Mesodermal cell (in vitro differentiated cells): ENCODE measurements at regions not wholly inside any gene's neighbourhood (a gene's known extent, or its start where the extent isn't known, plus 50 kb on each side); places are given as distances from the start of the nearest gene placed in this dataset.

ENCODE experiments used
- H3K27ac ChIP-seq: 2 replicates; pipeline ENCODE4 v1.7.0; 2013; ENCODE audit warnings: mild to moderate bottlenecking, low read depth, low read length, moderate library complexity; ENCODE audit not compliant: severe bottlenecking
- H3K36me3 ChIP-seq: 2 replicates; pipeline ENCODE4 v1.7.1; 2013; ENCODE audit warnings: mild to moderate bottlenecking, low read length, moderate library complexity; ENCODE audit not compliant: control insufficient read depth, insufficient read depth
- H3K4me1 ChIP-seq: one replicate; pipeline ENCODE4 v1.7.1; 2013; ENCODE audit warnings: mild to moderate bottlenecking, low read length; ENCODE audit not compliant: insufficient read depth, control insufficient read depth, poor library complexity, severe bottlenecking
- H3K4me3 ChIP-seq: 2 replicates; pipeline ENCODE4 v1.7.0; 2013; ENCODE audit warnings: low read length, control low read depth, mild to moderate bottlenecking; ENCODE audit not compliant: insufficient read depth, poor library complexity, severe bottlenecking; ENCODE audit errors: extremely low read depth
- H3K9me3 ChIP-seq: 2 replicates; pipeline ENCODE4 v1.7.1; 2013; ENCODE audit warnings: mild to moderate bottlenecking, low read length, moderate library complexity; ENCODE audit not compliant: control insufficient read depth
- WGBS, 2 experiments: methylation state at CpG; one replicate each; pipeline ENCODE4 v1.1.5; 2013; ENCODE audit warnings: missing lambda C conversion rate in 2 of 2; ENCODE audit not compliant: insufficient coverage in 2 of 2; 5-methylcytosine and 5-hydroxymethylcytosine counted together

GRCh38 chr7:47104206-47104549 lies 477.7 kb downstream of the TNS3 start:
- no peak overlapping the region for H3K4me3 ChIP-seq

GRCh38 chr7:47103498-47104205 lies 478.3 kb downstream of the TNS3 start:
- Histone ChIP-seq H3K4me3 (no peak overlapping the region), H3K9me3 (no peaks in the 10 kb centered on the region), H3K27ac (no peak overlapping the region), H3K4me1 (no peaks in the 10 kb centered on the region), H3K36me3 (no peaks in the 10 kb centered on the region)
- 96 to 98% methylated on average over 9 to 13 of the region's 17 CpGs for whole genome bisulfite sequencing, 2 experiments

More at GRCh38 chr7:47104206-47104549, 477.7 kb downstream of the TNS3 start:
- WGBS, 2 experiments = 52 to 75% methylated on average over 2 of the region's 4 CpGs
- H3K27ac ChIP-seq = no peak overlapping the region
- H3K36me3 ChIP-seq = no peaks in the 10 kb centered on the region
- H3K4me1 ChIP-seq = no peaks in the 10 kb centered on the region
- no peaks in the 10 kb centered on the region for H3K9me3 ChIP-seq

GRCh38 chr7:47102331-47102841 lies 479.5 kb downstream of the TNS3 start:
- Histone ChIP-seq H3K4me3 (no peak overlapping the region), H3K36me3 (no peaks in the 10 kb centered on the region), H3K9me3 (no peaks in the 10 kb centered on the region), H3K27ac (no peak overlapping the region), H3K4me1 (no peaks in the 10 kb centered on the region)
- WGBS, 2 experiments = 70 to 100% methylated on average over 1 of the region's 3 CpGs

- no peaks in the 10 kb centered on the region for H3K9me3 ChIP-seq
- H3K36me3 ChIP-seq = no peaks in the 10 kb centered on the region
- no peak overlapping the region for H3K4me3 ChIP-seq
- H3K4me1 ChIP-seq = no peaks in the 10 kb centered on the region
- WGBS, 2 experiments = 10 to 32% methylated on average over 2 to 5 of the region's 5 CpGs
- H3K27ac ChIP-seq = no peak overlapping the region
Measured at GRCh38 chr7:47100817-47101435, 481.0 kb downstream of the TNS3 start.

GRCh38 chr7:47100148-47100816 lies 481.6 kb downstream of the TNS3 start:
- no peaks in the 10 kb centered on the region for H3K4me1 ChIP-seq
- WGBS, 2 experiments = no CpG with 5 or more reads among the region's 5 CpGs
- no peak overlapping the region for H3K4me3 ChIP-seq
- no peak overlapping the region for H3K27ac ChIP-seq
- H3K9me3 ChIP-seq = no peaks in the 10 kb centered on the region
- no peaks in the 10 kb centered on the region for H3K36me3 ChIP-seq

GRCh38 chr7:47097431-47097830 lies 484.5 kb downstream of the TNS3 start:
- H3K4me3 ChIP-seq = no peak overlapping the region
- 86 to 90% methylated on average over 1 of the region's 2 CpGs for WGBS, 2 experiments
- no peaks in the 10 kb centered on the region for H3K36me3 ChIP-seq
- no peaks in the 10 kb centered on the region for H3K4me1 ChIP-seq
- no peaks in the 10 kb centered on the region for H3K9me3 ChIP-seq
- H3K27ac ChIP-seq = no peak overlapping the region

- H3K36me3 ChIP-seq = no peaks in the 10 kb centered on the region
- H3K9me3 ChIP-seq = no peaks in the 10 kb centered on the region
- WGBS, 2 experiments = 67 to 69% methylated on average over 1 of the region's 1 CpG
- no peak overlapping the region for H3K4me3 ChIP-seq
- no peaks in the 10 kb centered on the region for H3K4me1 ChIP-seq
- H3K27ac ChIP-seq = no peak overlapping the region
Measured at GRCh38 chr7:47095946-47096345, 486.0 kb downstream of the TNS3 start.

GRCh38 chr7:47094462-47094861 lies 487.4 kb downstream of the TNS3 start:
- 76 to 96% methylated on average over 7 of the region's 7 CpGs for WGBS, 2 experiments

GRCh38 chr7:47093320-47094234 lies 488.3 kb downstream of the TNS3 start:
- WGBS, 2 experiments = 87 to 91% methylated on average over 3 to 4 of the region's 7 CpGs
- Histone ChIP-seq H3K4me1 (no peaks in the 10 kb centered on the region), H3K27ac (no peak overlapping the region), H3K9me3 (no peaks in the 10 kb centered on the region), H3K36me3 (no peaks in the 10 kb centered on the region), H3K4me3 (no peak overlapping the region)

More at GRCh38 chr7:47094462-47094861, 487.4 kb downstream of the TNS3 start:
- no peaks in the 10 kb centered on the region for H3K9me3 ChIP-seq
- H3K27ac ChIP-seq = no peak overlapping the region
- H3K36me3 ChIP-seq = no peaks in the 10 kb centered on the region
- no peak overlapping the region for H3K4me3 ChIP-seq
- no peaks in the 10 kb centered on the region for H3K4me1 ChIP-seq

GRCh38 chr7:47092336-47092735 lies 489.6 kb downstream of the TNS3 start:
- Histone ChIP-seq H3K36me3 (no peaks in the 10 kb centered on the region), H3K4me1 (peaks cover 3% of the 10 kb centered on the region), H3K27ac (no peak overlapping the region), H3K4me3 (no peak overlapping the region), H3K9me3 (no peaks in the 10 kb centered on the region)
